BLaER1 (cell line): ENCODE measurements at regions not wholly inside any gene's neighbourhood (a gene's known extent, or its start where the extent isn't known, plus 50 kb on each side); places are given as distances from the start of the nearest gene placed in this dataset.

Experiments
- H3K27ac ChIP-seq: shearing (Covaris generic); formaldehyde crosslinking; 2 replicates; pipeline ENCODE4 v1.8.1; 2022
- H3K27me3 ChIP-seq: shearing (Covaris generic); formaldehyde crosslinking; 2 replicates; pipeline ENCODE4 v1.8.1; 2022
- H3K36me3 ChIP-seq: shearing (Covaris generic); formaldehyde crosslinking; 2 replicates; pipeline ENCODE4 v1.8.1; 2022
- H3K4me1 ChIP-seq: shearing (Covaris generic); formaldehyde crosslinking; 2 replicates; pipeline ENCODE4 v1.8.1; 2022
- H3K4me2 ChIP-seq: shearing (Covaris generic); formaldehyde crosslinking; 2 replicates; pipeline ENCODE4 v1.8.1; 2022
- H3K4me3 ChIP-seq: shearing (Covaris generic); formaldehyde crosslinking; 2 replicates; pipeline ENCODE4 v1.8.1; 2022
- H3K9ac ChIP-seq: shearing (Covaris generic); formaldehyde crosslinking; 2 replicates; pipeline ENCODE4 v1.8.1; 2022
- H3K9me3 ChIP-seq: shearing (Covaris generic); formaldehyde crosslinking; 2 replicates; pipeline ENCODE4 v1.8.1; 2022
- H4K20me1 ChIP-seq: shearing (Covaris generic); formaldehyde crosslinking; 2 replicates; pipeline ENCODE4 v1.8.1; 2022
- Cebpa-rat ChIP-seq: shearing (Covaris generic); IDR thresholded peaks from 2 replicates; pipeline ENCODE4 v1.8.1; 2022

DNA sequence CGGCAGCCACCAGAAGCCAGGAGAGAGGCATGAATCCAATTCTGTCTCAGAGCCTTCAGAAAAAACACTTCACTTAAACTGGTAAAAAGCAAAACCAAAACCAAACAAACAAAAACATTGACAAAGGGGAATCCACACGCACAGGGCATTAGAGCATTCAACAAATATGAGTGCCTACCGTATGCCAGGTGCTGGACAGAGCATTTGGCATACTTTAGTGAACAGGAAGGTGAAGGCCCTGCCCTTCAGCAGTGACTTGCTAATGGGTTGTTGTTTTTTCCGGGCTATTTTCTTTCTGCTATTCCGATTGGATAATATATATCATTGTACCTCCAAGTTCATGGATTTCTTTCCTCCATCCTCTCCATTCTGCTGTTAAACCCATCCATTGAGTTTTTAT is 71.7 kb upstream of the RUFY1 start:
- no peaks in the 10 kb centered on the region for H3K36me3 ChIP-seq
- H3K4me2 ChIP-seq: no peak overlapping the region
- H3K4me1 ChIP-seq: no peaks in the 10 kb centered on the region
- H3K9me3 ChIP-seq: peaks cover 23% of the 10 kb centered on the region
- H3K27me3 ChIP-seq: no peaks in the 10 kb centered on the region
- no peak overlapping the region for H3K27ac ChIP-seq
- no peaks in the 10 kb centered on the region for H4K20me1 ChIP-seq
- H3K9ac ChIP-seq: no peak overlapping the region
- no peak for TF ChIP-seq Cebpa-rat
- no peak overlapping the region for H3K4me3 ChIP-seq

DNA sequence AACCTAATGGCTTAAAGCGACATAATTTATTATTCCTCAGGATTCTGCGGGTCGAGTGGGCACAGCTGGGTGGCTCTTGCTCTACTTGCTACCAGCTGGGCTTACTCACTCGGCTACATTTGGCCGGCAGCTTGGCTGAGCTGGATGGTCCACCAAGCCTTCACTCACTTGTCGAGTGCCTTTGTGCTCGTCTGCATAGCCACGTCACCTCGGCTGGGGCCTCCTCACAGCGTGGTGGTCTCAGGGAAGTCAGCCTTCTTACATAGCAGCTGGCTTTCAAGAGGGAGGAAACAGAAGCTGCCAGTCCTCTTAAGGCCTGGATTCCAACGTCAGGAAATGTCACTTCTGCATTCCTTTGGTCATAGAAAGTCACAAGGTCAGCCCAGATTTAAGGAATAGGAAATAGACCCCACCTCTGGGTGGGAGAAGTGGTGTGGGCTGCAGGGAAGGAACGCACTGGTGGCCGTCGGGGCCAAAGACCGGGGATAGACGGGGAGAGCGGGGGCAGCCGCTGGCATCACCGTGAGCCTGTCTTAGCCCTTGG is 75.1 kb upstream of the RUFY1 start:
- H4K20me1 ChIP-seq: no peaks in the 10 kb centered on the region
- H3K27me3 ChIP-seq: no peaks in the 10 kb centered on the region
- no peaks in the 10 kb centered on the region for H3K4me1 ChIP-seq
- no peak overlapping the region for H3K9ac ChIP-seq
- no peak overlapping the region for H3K27ac ChIP-seq
- H3K36me3 ChIP-seq: no peaks in the 10 kb centered on the region
- H3K4me3 ChIP-seq: no peak overlapping the region
- no peak overlapping the region for H3K4me2 ChIP-seq
- no peak for TF ChIP-seq Cebpa-rat
- H3K9me3 ChIP-seq: peaks cover 6% of the 10 kb centered on the region

DNA sequence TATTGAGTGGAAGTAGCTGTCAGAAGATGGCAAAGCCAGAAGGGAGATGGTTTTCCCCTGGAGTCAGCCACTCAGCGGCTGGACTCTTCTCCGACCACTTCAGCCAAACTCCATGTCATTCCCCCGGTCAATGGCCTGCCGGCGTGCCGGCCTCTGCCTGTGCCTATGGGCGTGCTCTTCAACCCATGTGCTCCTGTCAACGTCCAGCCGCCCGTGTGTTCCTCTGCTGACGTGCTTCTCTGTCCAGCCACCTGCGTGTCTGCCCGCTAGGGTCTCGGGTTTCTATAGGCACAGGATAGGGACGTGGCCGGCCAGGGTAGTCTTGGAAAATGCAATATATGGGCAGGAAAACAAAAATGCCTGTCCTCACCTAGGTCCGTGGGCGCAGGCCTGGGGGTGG is 77.7 kb upstream of the RUFY1 start:
- Histone ChIP-seq H3K36me3 (no peaks in the 10 kb centered on the region), H3K9me3 (peaks cover 8% of the 10 kb centered on the region)
- TF ChIP-seq Cebpa-rat: no peak

DNA sequence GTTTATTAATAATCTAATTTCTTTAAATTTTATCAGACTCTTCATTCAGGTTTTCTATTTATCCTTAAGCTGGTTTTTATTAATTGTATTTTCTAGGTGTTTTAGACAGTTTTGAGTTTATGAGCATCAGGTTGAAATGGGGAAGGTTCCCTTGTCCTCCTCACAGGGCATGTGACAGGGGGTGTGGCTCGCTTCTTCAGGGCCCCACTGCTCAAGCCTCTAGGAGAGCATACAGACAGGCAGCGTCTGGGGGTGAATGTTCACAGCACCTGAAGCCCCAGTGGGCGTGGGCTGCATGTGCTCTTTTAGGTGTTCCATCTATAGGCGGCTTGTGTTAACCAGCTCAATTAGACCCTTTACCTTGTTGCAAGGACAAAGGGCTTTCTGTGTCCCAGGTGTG is 78.2 kb upstream of the RUFY1 start:
- Histone ChIP-seq H3K9me3 (peaks cover 11% of the 10 kb centered on the region), H3K27ac (no peak overlapping the region), H3K36me3 (no peaks in the 10 kb centered on the region), H3K4me1 (no peaks in the 10 kb centered on the region), H4K20me1 (no peaks in the 10 kb centered on the region), H3K27me3 (no peaks in the 10 kb centered on the region), H3K4me3 (no peak overlapping the region), H3K9ac (no peak overlapping the region), H3K4me2 (no peak overlapping the region)
- TF ChIP-seq Cebpa-rat: no peak

More for the DNA sequence above, 77.7 kb upstream of the RUFY1 start:
- Histone ChIP-seq H3K9ac (no peak overlapping the region), H3K4me3 (no peak overlapping the region), H3K4me1 (no peaks in the 10 kb centered on the region), H3K27me3 (no peaks in the 10 kb centered on the region), H3K27ac (no peak overlapping the region), H3K4me2 (no peak overlapping the region), H4K20me1 (no peaks in the 10 kb centered on the region)

DNA sequence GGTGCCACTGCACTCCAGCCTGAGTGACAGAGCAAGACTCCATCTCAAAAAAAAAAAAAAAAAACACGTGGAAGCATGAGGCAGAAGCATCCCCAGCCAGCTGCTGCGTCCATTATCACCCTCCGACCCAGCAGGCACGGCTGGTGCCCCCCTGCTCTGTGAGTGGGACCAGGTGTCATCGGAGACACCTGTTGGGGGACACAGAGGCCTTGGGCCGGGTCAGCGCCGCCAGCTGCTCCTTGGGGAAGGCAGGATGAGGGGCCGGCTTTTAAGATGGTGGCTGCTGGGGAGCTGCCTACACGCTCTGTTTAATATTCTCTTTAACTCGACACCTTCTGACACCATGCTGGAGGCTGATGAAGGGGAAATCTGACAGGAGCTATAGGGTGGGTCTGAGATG is 80.2 kb upstream of the RUFY1 start:
- no peaks in the 10 kb centered on the region for H4K20me1 ChIP-seq
- H3K9me3 ChIP-seq: peaks cover 11% of the 10 kb centered on the region
- H3K27me3 ChIP-seq: no peaks in the 10 kb centered on the region
- no peaks in the 10 kb centered on the region for H3K4me1 ChIP-seq
- no peak overlapping the region for H3K9ac ChIP-seq
- H3K27ac ChIP-seq: no peak overlapping the region
- no peaks in the 10 kb centered on the region for H3K36me3 ChIP-seq
- no peak overlapping the region for H3K4me3 ChIP-seq
- no peak for TF ChIP-seq Cebpa-rat
- H3K4me2 ChIP-seq: no peak overlapping the region

DNA sequence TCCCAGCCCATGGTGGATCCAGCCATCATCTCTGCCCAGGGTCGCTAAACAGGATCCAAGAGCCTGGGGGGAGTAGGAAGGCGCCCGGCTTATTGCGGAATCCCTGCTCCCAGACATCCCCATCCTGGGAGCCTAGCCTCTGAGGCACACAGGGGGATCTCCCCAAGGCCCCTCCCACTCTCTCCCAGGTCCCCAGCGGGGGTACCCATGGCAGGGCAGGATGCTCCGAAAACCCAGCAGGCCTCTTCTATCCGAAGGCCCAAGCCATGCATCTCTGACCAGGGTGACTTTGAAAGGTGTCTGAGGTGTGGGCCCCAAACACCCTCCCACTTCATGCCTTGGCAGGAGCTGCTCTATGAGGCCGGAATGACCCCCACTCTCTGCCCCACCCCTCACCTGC is 81.7 kb upstream of the RUFY1 start:
- Histone ChIP-seq H3K27me3 (no peaks in the 10 kb centered on the region), H3K9me3 (peaks cover 18% of the 10 kb centered on the region)

DNA sequence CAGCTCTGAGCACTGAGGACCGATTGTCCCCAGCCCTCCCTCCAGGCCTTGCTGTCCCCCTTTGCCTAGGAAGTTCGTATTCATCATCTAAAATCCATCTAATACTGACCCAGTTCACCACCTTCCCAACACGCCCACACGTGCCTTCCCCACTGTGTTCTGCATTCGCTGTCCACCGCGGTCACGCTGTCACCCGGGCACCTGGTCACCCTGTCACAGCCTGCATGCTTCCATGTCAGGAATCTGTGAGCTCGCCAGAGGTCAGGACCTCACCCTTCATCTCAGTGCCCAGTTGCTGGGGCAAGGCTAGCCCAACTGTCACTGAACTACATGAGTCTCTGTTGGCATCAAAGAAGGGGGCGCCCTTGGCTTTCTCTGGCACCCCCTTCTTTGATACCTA is 82.9 kb upstream of the RUFY1 start:
- H3K4me3 ChIP-seq: no peak overlapping the region
- no peaks in the 10 kb centered on the region for H4K20me1 ChIP-seq
- H3K36me3 ChIP-seq: no peaks in the 10 kb centered on the region
- no peak overlapping the region for H3K4me2 ChIP-seq
- H3K4me1 ChIP-seq: no peaks in the 10 kb centered on the region
- no peak overlapping the region for H3K27ac ChIP-seq
- H3K9me3 ChIP-seq: peaks cover 18% of the 10 kb centered on the region
- H3K27me3 ChIP-seq: no peaks in the 10 kb centered on the region
- no peak for TF ChIP-seq Cebpa-rat
- no peak overlapping the region for H3K9ac ChIP-seq

More for the DNA sequence above, 81.7 kb upstream of the RUFY1 start:
- TF ChIP-seq Cebpa-rat: no peak
- Histone ChIP-seq H4K20me1 (no peaks in the 10 kb centered on the region), H3K36me3 (no peaks in the 10 kb centered on the region), H3K4me3 (no peak overlapping the region), H3K4me1 (no peaks in the 10 kb centered on the region), H3K9ac (no peak overlapping the region), H3K27ac (no peak overlapping the region), H3K4me2 (no peak overlapping the region)

DNA sequence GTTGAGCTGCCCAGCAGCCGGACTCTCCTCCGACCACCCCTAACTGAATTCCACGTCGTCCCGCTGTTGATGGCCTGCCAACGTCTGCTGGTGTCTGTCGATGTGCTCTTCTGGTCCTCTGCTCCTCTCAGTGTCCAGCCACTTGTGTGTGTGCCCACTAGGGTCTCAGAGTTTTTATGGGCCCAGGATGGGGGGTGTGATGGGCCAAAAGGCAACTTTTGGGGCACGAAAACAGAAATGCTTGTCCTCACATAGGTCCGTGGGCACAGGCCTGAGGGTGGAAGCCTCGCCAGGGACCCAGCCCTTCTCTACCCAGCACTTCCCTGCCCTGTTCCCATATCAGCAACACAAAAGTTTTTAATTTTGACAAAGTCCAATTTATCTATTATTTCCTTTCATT is 85.7 kb upstream of the RUFY1 start:
- H3K4me2 ChIP-seq: no peak overlapping the region
- no peaks in the 10 kb centered on the region for H3K4me1 ChIP-seq
- H3K9me3 ChIP-seq: peaks cover 18% of the 10 kb centered on the region
- H4K20me1 ChIP-seq: no peaks in the 10 kb centered on the region
- H3K36me3 ChIP-seq: no peaks in the 10 kb centered on the region
- no peak for TF ChIP-seq Cebpa-rat
- no peak overlapping the region for H3K4me3 ChIP-seq
- H3K27me3 ChIP-seq: no peaks in the 10 kb centered on the region
- H3K9ac ChIP-seq: no peak overlapping the region
- H3K27ac ChIP-seq: no peak overlapping the region

DNA sequence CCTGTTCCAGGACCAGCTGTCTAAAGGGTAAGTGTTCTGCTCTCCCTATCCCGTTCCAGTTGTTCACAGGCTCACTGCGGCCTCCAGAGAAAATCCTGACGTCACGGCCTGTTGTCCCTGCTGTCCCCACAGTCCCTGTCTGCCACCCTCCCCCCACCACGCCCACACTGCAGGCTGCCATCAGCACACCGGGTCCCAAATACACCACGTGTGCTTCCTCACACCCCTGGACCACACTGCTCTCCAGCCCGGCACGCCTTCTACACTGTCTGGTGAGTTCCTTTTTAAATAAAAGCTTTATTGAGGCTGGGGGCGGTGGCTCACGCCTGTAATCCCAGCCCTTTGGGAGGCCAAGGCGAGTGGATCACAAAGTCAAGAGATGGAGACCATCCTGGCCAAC is 88.3 kb upstream of the RUFY1 start:
- no peak overlapping the region for H3K9ac ChIP-seq
- H3K4me3 ChIP-seq: no peak overlapping the region
- H3K9me3 ChIP-seq: peaks cover 17% of the 10 kb centered on the region
- no peak overlapping the region for H3K4me2 ChIP-seq
- TF ChIP-seq Cebpa-rat: no peak
- no peaks in the 10 kb centered on the region for H3K27me3 ChIP-seq
- no peaks in the 10 kb centered on the region for H4K20me1 ChIP-seq
- H3K27ac ChIP-seq: no peak overlapping the region
- H3K36me3 ChIP-seq: no peaks in the 10 kb centered on the region
- no peaks in the 10 kb centered on the region for H3K4me1 ChIP-seq

DNA sequence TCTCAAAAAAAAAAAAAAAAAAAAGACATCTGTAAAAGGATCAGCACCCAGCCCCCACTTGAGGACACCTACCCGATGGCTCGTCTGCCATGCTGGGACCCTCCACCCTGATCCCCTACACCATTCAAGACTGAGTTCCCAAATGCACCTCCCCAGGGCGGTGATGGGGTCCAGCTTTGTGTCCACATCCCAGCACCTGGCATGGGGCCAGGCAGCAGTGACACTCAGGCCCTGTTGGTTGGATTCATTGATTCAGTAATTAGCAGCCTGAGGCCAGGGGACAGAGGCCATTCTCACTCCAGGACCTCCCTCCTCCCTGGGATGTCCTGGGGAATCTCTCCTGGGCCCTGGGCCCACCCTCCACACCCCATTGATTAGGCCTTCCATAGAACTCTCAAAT is 88.8 kb upstream of the RUFY1 start:
- no peaks in the 10 kb centered on the region for H3K36me3 ChIP-seq
- H3K9ac ChIP-seq: no peak overlapping the region
- no peak overlapping the region for H3K27ac ChIP-seq
- no peak overlapping the region for H3K4me2 ChIP-seq
- no peaks in the 10 kb centered on the region for H4K20me1 ChIP-seq
- H3K9me3 ChIP-seq: peaks cover 19% of the 10 kb centered on the region
- no peak overlapping the region for H3K4me3 ChIP-seq
- H3K4me1 ChIP-seq: no peaks in the 10 kb centered on the region
- no peak for TF ChIP-seq Cebpa-rat
- H3K27me3 ChIP-seq: no peaks in the 10 kb centered on the region

DNA sequence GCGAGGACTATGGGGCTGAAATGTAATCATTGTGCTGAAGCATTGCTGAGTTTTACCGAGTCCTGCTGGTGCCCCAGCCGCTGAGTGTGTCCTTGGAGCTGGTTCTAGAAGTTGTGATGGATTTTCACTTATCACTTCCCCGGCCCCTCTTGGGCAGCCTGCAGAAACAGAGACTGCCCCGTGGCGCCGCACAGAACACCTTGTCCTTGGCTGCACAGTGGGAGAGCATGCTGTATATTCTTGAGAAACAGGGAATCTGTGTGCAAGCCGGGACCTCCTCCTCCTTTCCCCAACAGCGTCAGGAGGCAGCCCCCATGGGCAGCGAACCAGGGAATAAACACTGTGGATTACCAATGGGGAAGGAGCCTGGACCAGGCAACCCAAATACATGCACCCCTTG is 90.6 kb upstream of the RUFY1 start:
- H3K4me1 ChIP-seq: peaks cover 8% of the 10 kb centered on the region
- no peak for TF ChIP-seq Cebpa-rat
- H3K4me3 ChIP-seq: no peak overlapping the region
- peaks cover 33% of the 10 kb centered on the region for H3K9me3 ChIP-seq
- H3K27me3 ChIP-seq: no peaks in the 10 kb centered on the region
- H4K20me1 ChIP-seq: no peaks in the 10 kb centered on the region
- no peak overlapping the region for H3K27ac ChIP-seq
- H3K9ac ChIP-seq: no peak overlapping the region
- no peak overlapping the region for H3K4me2 ChIP-seq
- no peaks in the 10 kb centered on the region for H3K36me3 ChIP-seq
